ENCODE measurements at regions not wholly inside any gene's neighbourhood (a gene's known extent, or its start where the extent isn't known, plus 50 kb on each side); places are given as distances from the start of the nearest gene placed in this dataset.

GRCh38 chr1:34671887-34672286 is 83.0 kb upstream of the GJB5 start:
- POLR2A ChIA-PET, result no interaction called here
- CTCF ChIA-PET, result interaction anchor here (0.6 kb wide), 1 partner anchor 369 kb away, joined by 4 read pairs; no protein-coding TSS in a partner anchor
- Histone ChIP-seq H3K9me3 (no peaks in the 10 kb centered on the region), H3K4me3 (no peak overlapping the region), H3K4me2 (no peak overlapping the region), H3K27ac (no peak overlapping the region), H3K4me1 (no peaks in the 10 kb centered on the region)
- TF ChIP-seq CEBPB (IDR thresholded peaks at IDR 0.05) (no peak), CTCF (IDR thresholded peaks at IDR 0.05) (no peak), BCL3 (IDR thresholded peaks at IDR 0.05) (no peak), PBX3 (IDR thresholded peaks at IDR 0.05) (no peak), JUNB (IDR thresholded peaks at IDR 0.05) (no peak), RAD21 (conservative IDR thresholded peaks at IDR 0.05 in 1 of 2, IDR thresholded peaks at IDR 0.05 in 1 of 2) (no peak)
- ATAC-seq (no peak), FAIRE-seq (no peak), DNase-seq (ENCODE audit: low read depth in 1 of 2, low spot score in 1 of 2) (no peak)

GRCh38 chr1:34681480-34682451 is 73.1 kb upstream of the GJB5 start:
- Histone ChIP-seq H3K4me3 (no peak overlapping the region), H3K4me2 (no peak overlapping the region), H3K27ac (no peak overlapping the region), H3K4me1 (no peaks in the 10 kb centered on the region), H3K9me3 (no peaks in the 10 kb centered on the region)
- DNase-seq (ENCODE audit: low read depth in 1 of 2, low spot score in 1 of 2) (peak; percentile 35), ATAC-seq (peak; percentile 50 to 84; a peak in 5 of 6 replicates), FAIRE-seq (no peak)
- TF ChIP-seq HEYL (CRISPR knock-in tag; IDR thresholded peaks at IDR 0.05) (no peak), RNF2 (IDR thresholded peaks at IDR 0.05; ENCODE audit: borderline replicate concordance, low read depth) (no peak), CBX2 (IDR thresholded peaks at IDR 0.05; ENCODE audit: borderline replicate concordance, low read depth) (no peak), CHD2 (IDR thresholded peaks at IDR 0.05; ENCODE audit: low read length, partially characterized antibody) (no peak), MAFK (IDR thresholded peaks at IDR 0.05; ENCODE audit: partially characterized antibody) (no peak), SMC3 (IDR thresholded peaks at IDR 0.05) (peak; percentile 29; the same call in 2 of the 3 replicates), POLR2A (IDR thresholded peaks at IDR 0.05; ENCODE audit: low read length) (no peak), CTCF (IDR thresholded peaks at IDR 0.05) (peak; percentile 45), RARB (CRISPR knock-in tag; IDR thresholded peaks at IDR 0.05) (no peak), JUNB (IDR thresholded peaks at IDR 0.05) (no peak), FOSL2 (IDR thresholded peaks at IDR 0.05) (no peak), FOSL2 (CRISPR knock-in tag; IDR thresholded peaks at IDR 0.05) (no peak), ESRRA (IDR thresholded peaks at IDR 0.05; ENCODE audit: borderline replicate concordance, low read length) (no peak), RAD21 (conservative IDR thresholded peaks at IDR 0.05 in 1 of 2, IDR thresholded peaks at IDR 0.05 in 1 of 2) (peak; percentile 42 to 43), HOXB5 (CRISPR knock-in tag; IDR thresholded peaks at IDR 0.05) (no peak), ELK1 (IDR thresholded peaks at IDR 0.05; ENCODE audit: low read depth, low read length) (no peak), CBX8 (IDR thresholded peaks at IDR 0.05) (no peak), NPAS2 (CRISPR knock-in tag; IDR thresholded peaks at IDR 0.05; ENCODE audit: borderline replicate concordance) (no peak), MYC (IDR thresholded peaks at IDR 0.05; ENCODE audit: borderline replicate concordance, low read length) (no peak), MAX (IDR thresholded peaks at IDR 0.05) (no peak)
- ChIA-PET POLR2A (no interaction called here), CTCF (interaction anchor here (0.6 to 1.4 kb wide), 7 partner anchors 10 to 751 kb away, joined by 3 to 5 read pairs (median 3); no protein-coding TSS in a partner anchor)
- WGBS (ENCODE audit: missing lambda C conversion rate), result 5% methylated on average over 2 of the region's 2 CpGs
